Activated CD8-positive, alpha-beta memory T cell treated with anti-CD3 and anti-CD28 coated beads for 1 hour (primary cell): ENCODE measurements at regions not wholly inside any gene's neighbourhood (a gene's known extent, or its start where the extent isn't known, plus 50 kb on each side); places are given as distances from the start of the nearest gene placed in this dataset.
"Not testable (repeated sequence)": the region's sequence is repeated elsewhere in the genome, so short reads cannot be mapped to it uniquely, and the experiment has no call there.

Source experiments
- DNase-seq, 2 donors: peaks; one replicate each; pipeline ENCODE4 v3.0.0-alpha.2; 2020; ENCODE audit warnings: low read depth in 1 of 2; ENCODE audit errors: extremely low read depth in 1 of 2

DNA sequence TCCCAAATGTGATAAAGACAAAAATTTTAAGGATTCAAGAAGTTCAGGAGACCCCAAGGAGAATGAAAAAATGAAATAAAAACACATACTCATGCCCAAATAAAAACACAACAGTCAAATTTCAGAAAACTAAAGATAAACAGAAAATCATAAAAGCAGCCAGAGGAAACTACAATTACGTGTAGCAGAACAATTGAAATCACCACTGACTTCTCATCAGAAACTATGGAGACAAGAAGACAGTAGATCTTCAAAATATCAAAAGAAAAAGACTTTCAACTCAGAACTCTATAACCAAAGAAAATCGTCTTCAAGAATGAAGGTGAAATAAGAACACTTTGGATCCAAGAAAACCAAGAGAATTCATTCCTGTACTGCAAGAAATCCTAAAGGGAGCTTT, 54.9 kb downstream of the DIO3 start:
- DNase-seq = no peak

GRCh38 chr14:101619484-101619883, 58.2 kb downstream of the DIO3 start:
- DNase-seq = no peak

GRCh38 chr14:101620031-101620788, 58.9 kb downstream of the DIO3 start:
- DNase-seq = no peak

- no peak for DNase-seq
Measured at GRCh38 chr14:101620821-101621785, 59.8 kb downstream of the DIO3 start.

GRCh38 chr14:101622251-101623076, 61.2 kb downstream of the DIO3 start:
- DNase-seq = no peak

GRCh38 chr14:101623077-101623372, 61.7 kb downstream of the DIO3 start:
- DNase-seq = no peak

DNA sequence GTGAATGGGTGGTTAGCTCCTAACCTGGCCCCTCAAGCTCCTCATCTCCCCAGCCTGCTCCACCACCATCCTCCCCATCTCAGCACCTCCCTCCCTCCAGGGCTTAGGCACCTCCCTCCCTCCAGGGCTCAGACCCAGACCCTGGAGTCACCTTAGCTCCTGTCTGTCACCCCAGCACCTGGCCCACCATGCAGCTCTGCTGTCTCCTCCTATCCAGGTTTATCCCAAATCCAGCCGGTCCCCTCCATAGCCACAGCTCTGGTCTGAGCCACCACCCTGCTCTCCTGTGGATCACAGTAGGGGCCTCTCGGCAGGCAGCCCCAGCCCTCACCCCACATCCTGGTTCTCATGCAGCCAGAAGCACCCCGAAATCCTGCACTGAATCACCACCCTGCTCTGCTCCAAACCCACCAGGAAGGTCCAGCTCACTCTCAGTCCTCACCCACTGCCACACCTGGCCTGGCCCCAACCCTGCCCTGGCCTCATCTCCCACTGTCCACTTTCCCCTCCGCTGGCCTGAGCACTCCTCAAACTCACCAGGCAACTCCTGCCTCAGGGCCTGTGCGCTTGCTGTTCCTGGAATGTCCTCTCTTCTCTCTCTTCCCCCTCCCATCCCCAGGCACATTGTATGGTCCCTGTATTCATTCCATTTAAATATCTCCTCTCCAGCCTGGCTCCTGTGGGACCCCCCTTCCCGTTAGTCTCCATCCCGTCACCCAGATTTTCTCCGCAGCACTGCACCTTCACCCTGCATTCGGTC, 62.6 kb downstream of the DIO3 start:
- no peak for DNase-seq

GRCh38 chr14:101624536-101624935, 63.2 kb downstream of the DIO3 start:
- DNase-seq = no peak

GRCh38 chr14:101625336-101626097, 64.2 kb downstream of the DIO3 start:
- DNase-seq = no peak

DNA sequence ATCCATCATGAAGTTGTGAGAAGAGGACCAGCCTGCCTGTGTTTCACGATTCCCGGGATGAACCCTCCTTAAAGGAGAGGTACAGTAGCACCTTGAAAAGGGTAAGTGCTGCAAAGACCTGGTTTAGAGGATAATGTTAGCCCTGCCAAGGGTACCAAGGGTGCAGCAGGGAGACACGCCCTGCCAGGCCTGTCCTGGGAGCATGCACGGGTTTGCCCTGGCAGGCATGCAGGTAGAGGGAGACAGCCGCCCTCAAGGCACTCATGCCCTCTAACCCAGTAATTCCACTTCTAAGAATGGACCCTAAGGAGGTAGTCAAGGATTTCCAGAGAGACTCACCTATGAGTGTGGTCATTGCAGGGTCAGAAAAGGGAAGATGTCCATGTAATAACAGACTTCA, 65.0 kb downstream of the DIO3 start:
- DNase-seq = no peak

- DNase-seq = no peak
Measured at GRCh38 chr14:101627915-101628262, 66.6 kb downstream of the DIO3 start.

- DNase-seq = peak; percentile 22 to 65
Measured at GRCh38 chr14:101628471-101628966, 67.2 kb downstream of the DIO3 start.

GRCh38 chr14:101628975-101629374, 67.7 kb downstream of the DIO3 start:
- DNase-seq = no peak

DNA sequence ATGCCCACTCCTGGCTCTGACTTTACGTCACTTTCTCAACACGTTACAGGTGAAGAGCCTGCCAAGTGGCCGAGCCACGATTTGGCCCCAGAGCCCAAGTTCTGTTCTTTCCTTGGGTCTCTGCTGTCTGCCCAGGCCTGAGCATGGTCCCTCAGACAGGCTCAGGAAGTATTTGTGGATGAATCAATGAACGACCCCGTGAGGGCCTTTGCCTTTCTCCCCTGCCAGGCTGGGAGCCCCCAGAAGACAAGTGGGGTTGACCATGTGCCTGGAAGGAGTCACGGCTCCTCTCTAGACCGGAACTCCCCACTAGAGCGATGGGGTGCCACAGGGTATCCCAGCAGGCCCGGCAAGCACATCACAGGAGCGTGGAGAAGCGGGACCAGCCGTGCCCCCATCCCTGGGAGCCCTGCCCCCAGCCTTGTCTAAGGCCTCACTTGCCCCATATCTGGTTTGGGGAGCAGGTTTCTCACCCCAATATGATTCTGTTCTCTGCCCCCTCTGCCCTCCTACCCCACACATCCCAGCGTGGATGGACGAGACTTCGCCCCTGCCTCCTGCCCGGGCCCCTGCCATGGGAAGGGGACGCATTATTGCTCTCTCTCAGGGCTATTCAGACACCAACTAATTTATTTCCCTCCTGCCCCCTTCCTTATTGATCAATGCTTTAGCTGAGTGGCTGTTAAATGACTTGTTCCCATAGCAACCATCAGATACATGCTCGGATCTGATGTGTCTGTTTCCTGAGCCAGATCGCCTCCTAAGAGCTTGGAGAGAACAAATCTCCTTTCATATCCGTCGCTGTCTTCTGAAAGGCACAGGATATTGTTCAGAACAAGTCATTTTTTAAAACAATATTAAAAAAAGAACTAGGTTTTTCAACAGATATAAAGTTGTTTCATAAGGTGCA, 69.0 kb downstream of the DIO3 start:
- DNase-seq = no peak

- DNase-seq = no peak
Measured at GRCh38 chr14:101631199-101631598, 69.9 kb downstream of the DIO3 start.

- not testable (repeated sequence) for DNase-seq
Measured at GRCh38 chr14:101631970-101632369, 70.7 kb downstream of the DIO3 start.

- no peak for DNase-seq
Measured at GRCh38 chr14:101632520-101632919, 71.2 kb downstream of the DIO3 start.

DNA sequence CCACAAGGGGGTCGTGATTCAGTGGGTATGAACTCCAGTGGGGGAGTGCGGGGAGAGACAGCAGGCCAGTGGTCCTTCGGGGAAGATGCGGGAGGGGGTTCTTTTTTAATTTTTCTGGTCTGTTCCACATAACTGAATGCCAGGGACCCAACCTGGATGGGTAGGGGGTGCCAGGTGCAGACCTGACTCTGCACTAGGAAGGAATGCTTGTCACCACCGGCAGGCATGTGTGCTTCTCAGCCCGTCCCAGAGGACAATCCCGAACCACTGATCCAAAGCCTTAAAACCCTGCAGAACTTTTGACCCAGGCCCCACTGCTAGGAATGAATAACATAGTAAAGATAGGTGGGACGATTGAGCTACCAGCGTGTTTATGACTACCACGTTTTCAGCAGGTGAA, 72.0 kb downstream of the DIO3 start:
- DNase-seq = no peak
